Choroid plexus epithelial cell (primary cell): ENCODE measurements at regions not wholly inside any gene's neighbourhood (a gene's known extent, or its start where the extent isn't known, plus 50 kb on each side); places are given as distances from the start of the nearest gene placed in this dataset.

Experiments
- DNase-seq: peaks from one replicate; pipeline ENCODE4 v3.0.0-alpha.2; 2010; ENCODE audit warnings: low read depth
- H3K4me3 ChIP-seq: 2 replicates; pipeline ENCODE4 v1.5.1; 2011; ENCODE audit warnings: low read depth, mild to moderate bottlenecking, control low read depth, low read length, moderate library complexity
- CTCF ChIP-seq: conservative IDR thresholded peaks from 2 replicates; pipeline ENCODE4 v1.5.1; 2011; ENCODE audit warnings: low read depth, mild to moderate bottlenecking, control low read depth, inconsistent platforms, low read length, moderate library complexity

- no peak for DNase-seq
- H3K4me3 ChIP-seq = no peak overlapping the region
- no peak for TF ChIP-seq CTCF
Measured at GRCh38 chr1:185562461-185563359, 171.5 kb upstream of the HMCN1 start.

- H3K4me3 ChIP-seq = no peak overlapping the region
- DNase-seq = peak; percentile 33
- TF ChIP-seq CTCF = no peak
Measured at GRCh38 chr1:185561629-185562028, 172.6 kb upstream of the HMCN1 start.

GRCh38 chr1:185560760-185561159 is 173.4 kb upstream of the HMCN1 start:
- DNase-seq = no peak
- no peak overlapping the region for H3K4me3 ChIP-seq
- TF ChIP-seq CTCF = no peak

- peak; percentile 78 for TF ChIP-seq CTCF
- DNase-seq = peak; percentile 75
- H3K4me3 ChIP-seq = no peak overlapping the region
Measured at GRCh38 chr1:185559684-185560331, 174.4 kb upstream of the HMCN1 start.

- no peak for TF ChIP-seq CTCF
- H3K4me3 ChIP-seq = no peak overlapping the region
- no peak for DNase-seq
Measured at GRCh38 chr1:185559151-185559550, 175.0 kb upstream of the HMCN1 start.

GRCh38 chr1:185556561-185556960 is 177.6 kb upstream of the HMCN1 start:
- TF ChIP-seq CTCF = no peak
- no peak for DNase-seq
- H3K4me3 ChIP-seq = no peak overlapping the region

GRCh38 chr1:185555743-185556142 is 178.4 kb upstream of the HMCN1 start:
- H3K4me3 ChIP-seq = no peak overlapping the region
- no peak for DNase-seq
- TF ChIP-seq CTCF = no peak
